ENCODE measurements at regions not wholly inside any gene's neighbourhood (a gene's known extent, or its start where the extent isn't known, plus 50 kb on each side); places are given as distances from the start of the nearest gene placed in this dataset.

DNA sequence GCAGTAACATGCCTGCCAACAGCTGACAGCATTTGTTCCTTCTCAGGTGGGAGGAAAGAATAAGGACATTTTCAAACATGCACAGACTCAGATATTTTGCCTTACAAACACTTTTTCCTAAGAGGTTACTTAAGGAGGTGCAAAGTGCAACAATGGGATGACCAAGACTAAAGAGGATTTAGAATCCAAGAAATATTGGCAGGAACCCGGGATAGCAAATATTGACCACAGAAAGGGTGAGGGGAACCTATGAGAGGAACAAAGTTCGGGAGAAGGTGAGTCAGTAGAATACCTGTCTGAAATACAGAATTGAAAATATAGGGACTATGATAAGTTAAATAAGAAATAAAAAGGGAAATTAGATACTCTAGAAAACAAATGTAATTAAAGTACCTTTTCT, 321.9 kb upstream of the EMCN start:
- no peak for DNase-seq

- no peak for DNase-seq
Observed at GRCh38 chr4:100838286-100838685, 320.5 kb upstream of the EMCN start.

DNA sequence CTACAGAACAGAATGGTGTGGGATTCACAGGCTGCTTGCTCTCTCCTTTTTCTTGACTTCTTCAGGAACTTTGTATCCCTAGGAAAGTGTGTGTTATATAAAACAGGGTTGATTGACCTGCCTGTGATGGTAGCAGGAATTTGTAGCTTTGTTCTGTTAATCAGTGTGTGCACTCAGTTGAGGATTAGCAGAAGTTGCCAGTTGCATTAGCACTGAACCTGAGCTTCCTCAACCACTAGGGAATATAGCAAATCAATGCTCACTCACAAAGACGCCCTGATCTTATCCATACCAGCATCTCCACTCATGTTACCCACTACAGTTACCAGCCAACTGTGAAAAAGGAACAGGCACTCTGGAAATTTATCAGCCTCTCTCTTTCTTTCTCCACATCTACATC, 319.1 kb upstream of the EMCN start:
- DNase-seq: no peak

- no peak for DNase-seq
Observed at GRCh38 chr4:100834616-100835015, 316.8 kb upstream of the EMCN start.

GRCh38 chr4:100833906-100834305, 316.1 kb upstream of the EMCN start:
- no peak for DNase-seq

DNA sequence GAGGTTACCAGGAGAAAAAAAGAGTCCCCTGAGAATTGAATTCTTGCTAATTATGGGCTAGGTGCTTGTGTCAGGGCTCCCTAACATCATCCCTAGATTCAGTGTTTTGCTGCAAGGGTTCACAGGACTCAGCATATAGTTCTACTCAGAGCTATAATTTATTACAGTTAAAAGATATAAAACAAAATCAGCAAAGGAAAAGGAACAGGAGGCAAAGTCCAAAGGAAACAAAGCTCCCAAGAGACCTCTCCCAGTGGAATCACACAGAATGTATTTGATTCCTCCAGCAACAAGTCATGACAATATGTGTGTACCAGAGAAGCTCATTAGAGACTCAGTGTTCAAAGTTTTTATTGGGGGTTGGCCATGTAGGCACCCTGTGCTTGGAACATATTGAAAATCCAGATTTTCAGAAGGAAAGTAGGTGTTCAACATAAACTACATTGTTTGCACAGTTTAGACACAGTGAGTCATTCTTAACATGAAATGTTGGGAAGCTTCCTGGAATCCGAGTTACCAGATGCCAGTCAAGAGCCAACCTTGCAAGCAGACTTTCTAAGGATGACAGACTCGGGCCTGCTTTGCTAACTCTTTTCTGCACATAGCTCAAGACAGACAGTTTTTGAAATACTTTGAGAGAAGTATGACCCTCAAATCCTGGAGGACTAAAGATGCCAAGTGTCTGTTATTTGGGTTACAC, 311.3 kb upstream of the EMCN start:
- DNase-seq: no peak

DNA sequence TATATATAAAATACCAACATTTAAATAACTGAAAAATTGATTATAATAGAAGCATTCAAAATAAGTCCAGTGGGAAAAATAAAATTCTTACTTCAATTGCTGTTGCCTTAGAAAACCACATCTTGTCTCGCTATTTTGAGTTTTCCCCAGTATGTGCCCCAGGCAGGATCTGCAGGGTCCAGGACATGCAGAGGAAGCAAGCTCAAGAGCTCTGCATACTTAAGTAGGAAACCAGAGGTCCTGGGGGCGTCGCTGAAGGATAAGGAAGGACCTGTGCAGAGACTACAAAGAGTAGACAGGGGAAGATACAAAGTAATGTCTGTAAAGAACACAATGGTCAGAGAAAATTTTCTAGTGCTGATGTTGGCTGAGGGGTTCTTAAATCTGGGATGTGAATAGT, 310.5 kb upstream of the EMCN start:
- DNase-seq: no peak

DNA sequence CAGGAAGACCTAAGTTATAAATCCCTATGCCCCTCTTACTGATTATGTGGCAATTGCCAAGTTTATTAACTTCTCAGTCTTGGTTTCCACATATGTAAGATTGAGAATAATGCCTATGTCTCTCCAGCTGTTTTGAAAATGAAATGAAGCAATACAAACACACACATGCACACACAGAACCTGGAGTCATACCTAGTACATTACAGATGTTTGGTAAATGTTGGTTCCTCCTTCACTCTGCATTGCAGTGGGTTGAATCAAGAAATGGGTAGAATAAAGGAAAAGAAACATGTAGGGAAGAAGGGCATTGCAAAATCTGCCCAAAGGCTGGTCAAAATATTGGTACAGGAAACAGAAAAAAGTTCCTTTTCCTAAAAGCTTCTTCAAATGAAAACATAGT, 309.9 kb upstream of the EMCN start:
- no peak for DNase-seq

- DNase-seq: no peak
Observed at GRCh38 chr4:100826808-100827548, 309.2 kb upstream of the EMCN start.

GRCh38 chr4:100826067-100826466, 308.2 kb upstream of the EMCN start:
- DNase-seq: no peak

DNA sequence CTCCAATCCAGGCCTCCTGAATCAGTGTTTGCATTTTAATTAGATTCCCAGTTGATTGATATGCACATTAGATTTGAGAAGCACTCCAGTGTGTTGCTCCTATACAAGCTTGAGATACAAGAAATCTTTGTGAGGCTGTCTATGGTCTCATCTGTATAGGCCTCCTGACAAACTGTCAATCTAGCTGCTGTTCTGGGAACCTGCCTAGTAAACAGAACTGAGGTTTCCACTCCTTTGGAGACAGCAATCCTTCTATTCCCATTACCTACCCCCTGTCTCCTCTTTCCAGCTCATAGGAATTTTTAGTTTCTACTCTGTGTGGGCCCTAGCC, 306.1 kb upstream of the EMCN start:
- DNase-seq: no peak

DNA sequence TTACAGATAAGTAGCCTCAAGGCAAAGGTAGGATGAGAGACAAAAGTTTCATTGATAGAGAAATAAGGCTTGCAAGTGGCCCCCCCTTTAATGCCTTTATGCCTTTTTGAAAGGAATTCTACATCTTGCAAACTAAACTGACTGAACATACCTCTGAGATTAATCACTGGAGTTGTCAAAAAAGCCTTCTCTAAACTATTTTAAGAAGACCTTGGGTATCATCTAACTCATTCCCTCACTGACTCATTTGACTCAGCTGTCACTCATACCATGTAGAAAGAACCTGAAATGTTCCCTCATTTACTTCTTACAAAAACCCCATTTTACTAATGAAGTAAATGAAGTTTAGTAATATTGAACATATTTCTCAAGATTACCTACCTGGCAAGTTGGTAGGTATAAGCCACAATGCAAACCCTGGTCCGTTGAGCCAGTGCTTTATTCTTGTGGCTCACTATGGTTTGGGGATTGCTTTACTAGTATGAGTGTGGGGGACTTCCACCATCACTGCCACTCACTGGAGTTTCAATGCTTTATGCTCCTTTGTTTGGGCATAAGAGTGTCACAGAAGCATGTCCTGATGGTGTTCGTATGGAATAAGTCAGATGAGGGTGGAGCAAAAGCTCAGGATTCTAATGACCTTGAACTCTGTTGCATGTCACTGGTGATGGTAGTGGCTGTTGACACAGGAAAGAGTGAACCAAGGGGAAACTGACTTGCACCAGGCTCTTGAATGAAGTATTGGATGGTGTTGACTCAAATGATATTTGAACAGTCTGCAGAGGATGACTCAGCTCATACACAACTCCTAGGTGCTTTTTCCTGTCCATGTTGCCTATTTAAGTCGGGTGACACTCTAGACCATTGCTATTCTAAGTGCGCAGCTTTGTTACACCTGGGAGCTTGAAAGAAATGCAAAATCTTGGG, 305.5 kb upstream of the EMCN start:
- DNase-seq: peak; percentile 73

DNA sequence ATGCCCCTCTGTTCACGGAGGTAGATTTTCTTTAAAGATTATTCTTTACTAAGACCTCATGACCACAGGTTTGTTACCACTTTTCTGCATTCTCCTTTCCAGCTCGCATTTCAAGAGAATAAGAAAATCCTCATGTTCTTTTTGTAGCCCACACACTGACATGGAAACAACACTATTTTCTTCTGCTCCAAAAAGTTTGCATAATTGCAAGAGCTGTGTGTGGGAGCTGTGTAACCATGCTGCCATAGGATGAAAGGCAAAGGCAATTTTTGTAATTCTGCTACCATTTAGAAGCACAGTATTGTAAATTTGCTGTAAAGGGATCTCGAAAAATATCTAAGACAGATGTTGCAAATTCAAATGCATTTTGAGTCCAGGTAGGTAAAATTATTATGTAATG, 302.4 kb upstream of the EMCN start:
- no peak for DNase-seq

DNA sequence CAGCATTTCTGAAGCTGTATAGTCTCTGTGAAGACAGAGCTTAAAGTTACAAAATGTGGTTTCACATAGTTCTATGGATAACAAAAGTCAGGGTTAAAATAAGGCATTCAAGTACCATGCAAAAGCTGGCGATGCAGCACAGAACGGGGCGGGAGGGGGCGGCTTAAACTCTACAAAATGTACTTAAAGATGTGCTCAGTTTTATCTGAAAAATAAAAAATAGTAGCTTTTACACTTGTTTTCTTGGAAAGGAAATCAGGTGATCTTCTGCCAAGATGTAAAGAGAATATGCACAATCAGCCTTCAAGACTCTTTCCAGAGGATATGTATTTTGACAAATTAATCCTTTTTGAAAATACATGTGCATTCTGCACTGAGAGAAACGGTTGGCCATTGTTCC, 301.7 kb upstream of the EMCN start:
- DNase-seq: no peak

DNA sequence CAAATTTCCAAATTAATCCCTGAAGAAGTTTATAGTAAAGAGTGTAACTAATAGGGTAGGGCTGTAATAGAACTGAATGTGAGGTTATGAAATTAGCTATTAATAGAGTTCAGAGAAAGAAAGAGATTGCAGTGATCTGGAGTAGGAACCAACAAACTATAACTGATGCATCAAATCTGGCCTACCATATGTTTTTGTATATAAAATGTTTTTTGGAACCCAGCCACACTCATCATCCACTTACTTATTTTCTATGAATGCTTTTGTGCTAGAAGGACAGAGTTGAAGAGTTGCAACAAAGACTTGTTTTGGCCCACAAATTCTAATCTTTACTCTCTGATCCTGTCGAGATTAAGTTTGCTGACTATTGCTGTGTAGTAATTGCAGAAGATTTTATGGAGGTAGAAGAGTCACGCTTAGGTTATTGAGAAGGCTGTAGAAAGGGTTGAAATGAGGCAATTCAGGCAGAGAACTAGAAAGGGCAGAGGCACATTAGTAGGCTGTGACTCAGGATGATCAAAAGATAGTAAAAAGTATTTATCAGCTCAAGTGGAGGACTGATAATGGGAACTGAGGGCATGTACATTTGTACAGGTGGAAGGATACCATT, 298.7 kb upstream of the EMCN start:
- no peak for DNase-seq

GRCh38 chr4:100811046-100811445, 293.2 kb upstream of the EMCN start:
- no peak for DNase-seq

DNA sequence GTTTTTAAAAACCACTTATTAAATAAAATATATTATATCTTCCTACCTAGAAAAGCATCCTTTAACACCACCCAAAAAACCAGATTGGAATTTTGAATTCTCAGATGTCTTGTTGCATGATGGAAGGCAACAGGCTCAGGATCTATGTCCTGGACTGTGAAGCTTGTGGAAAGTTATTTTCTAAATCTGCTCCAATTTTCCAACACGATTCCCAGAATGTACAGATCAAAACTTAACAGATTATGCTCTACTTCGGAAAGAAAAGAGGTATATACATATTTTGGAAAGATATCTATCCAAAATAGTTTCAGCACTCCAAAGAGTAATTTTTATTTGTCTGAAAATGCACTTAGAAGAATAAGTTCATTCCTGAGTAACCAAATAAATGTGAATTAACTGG, 291.7 kb upstream of the EMCN start:
- no peak for DNase-seq

GRCh38 chr4:100806988-100807387, 289.2 kb upstream of the EMCN start:
- DNase-seq: no peak

DNA sequence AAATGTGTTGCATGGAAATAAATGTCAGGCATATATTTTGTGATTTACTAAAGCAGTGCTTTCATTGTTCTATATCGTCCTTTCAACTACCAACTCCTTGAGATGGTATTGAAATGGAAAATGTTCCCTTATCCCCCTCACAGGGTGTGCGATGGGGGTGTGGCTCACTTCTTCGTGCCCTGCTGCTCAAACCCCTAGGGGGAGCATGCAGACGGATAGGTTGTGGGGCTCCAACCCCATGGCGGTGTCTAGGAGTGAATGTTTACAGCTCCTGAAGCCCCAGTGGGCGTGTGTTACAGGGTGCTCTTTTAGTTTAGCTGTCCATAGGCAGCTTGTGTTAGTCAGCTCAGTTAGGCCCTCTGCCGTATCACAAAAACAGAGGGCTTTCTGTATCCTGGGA, 287.7 kb upstream of the EMCN start:
- DNase-seq: no peak

DNA sequence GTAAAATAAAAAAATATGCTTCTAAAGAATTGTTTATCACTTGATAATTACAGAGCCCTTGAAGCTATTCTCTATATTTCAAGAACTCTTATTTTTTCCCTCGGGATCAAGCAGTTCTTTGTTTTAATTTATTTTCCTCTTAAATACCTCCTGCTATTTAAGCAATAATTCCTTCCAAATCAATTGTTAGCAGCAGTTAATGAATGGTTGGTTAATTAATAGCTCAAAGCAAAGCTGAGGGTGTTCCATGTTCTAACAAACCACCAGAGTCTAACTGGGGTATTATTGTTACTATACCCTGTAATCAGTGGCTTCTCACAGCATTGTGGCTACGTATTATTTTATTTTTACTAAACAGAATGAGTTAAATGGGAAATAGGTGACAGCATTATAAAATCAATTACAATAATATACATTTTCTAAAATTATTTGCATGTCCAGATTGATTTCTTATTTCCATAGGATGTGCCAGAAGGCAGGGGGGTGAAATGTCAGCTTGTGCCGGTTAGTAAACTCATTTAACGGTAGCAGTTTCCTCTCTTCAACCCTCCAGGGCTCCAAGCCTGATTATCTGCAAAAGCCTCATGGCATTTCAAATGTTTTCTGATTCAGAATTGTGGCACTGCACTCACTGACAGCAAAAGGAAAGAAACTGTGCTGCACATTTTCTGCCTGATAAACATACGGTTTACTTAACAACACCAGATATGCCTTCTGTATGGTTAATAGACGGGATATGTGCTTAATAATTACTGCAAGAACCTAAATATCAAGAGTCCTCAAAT, 286.9 kb upstream of the EMCN start:
- no peak for DNase-seq

- DNase-seq: no peak
Observed at GRCh38 chr4:100803751-100804150, 285.9 kb upstream of the EMCN start.

DNA sequence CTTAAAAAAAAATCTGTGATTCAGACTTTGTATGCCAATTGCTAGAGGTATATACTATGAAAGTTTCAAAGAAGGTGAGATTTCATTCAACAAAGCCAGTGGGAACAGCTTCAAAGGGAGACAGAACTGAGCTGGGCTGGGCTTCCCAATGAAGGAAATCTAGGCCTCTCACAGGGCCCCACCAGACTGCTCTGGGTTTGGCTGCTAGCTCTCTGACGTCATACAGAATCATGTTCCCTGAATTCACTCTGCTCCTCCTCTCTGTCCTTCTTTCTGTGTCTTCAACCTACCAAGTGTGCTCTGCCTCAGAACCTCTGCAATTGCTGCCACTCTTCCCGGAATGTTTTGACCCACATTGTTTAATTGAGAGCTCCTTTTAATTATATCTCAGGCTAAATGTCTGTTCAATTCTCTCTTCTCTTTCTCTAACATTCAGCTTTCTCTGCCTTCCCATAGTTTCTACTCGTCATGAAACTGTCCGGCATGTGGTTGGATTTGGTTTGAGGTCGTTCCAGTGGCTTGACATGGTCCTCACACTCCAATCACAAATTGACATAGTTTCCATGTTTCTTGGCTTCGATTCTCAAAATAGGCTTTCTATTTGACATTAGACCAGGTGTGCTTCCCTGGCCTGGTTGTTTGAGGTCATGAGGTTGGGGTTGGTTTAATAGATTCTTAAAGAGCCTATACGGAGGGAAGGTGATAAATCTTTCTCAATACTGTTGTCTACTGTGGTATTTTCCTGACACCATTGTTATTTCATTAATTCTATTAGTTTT, 282.1 kb upstream of the EMCN start:
- DNase-seq: no peak
